H1 (cell line): ENCODE measurements at regions not wholly inside any gene's neighbourhood (a gene's known extent, or its start where the extent isn't known, plus 50 kb on each side); places are given as distances from the start of the nearest gene placed in this dataset.

ENCODE experiments used
- ASH2L ChIP-seq: fragments of 200-600, 300-600 bp; sonication (generic); IDR thresholded peaks from one replicate; pipeline ENCODE4 v1.7.1; 2017; ENCODE audit warnings: low read length
- BACH1 ChIP-seq: IDR thresholded peaks from 2 replicates; pipeline ENCODE4 v1.6.1; 2012; ENCODE audit warnings: low read length, improper control_type of control experiment
- BRCA1 ChIP-seq: IDR thresholded peaks from 2 replicates; pipeline ENCODE4 v1.6.1; 2012; ENCODE audit warnings: low read depth, low read length, improper control_type of control experiment
- CBX5 ChIP-seq: fragments of 300-800, 300-1000 bp; sonication (generic); IDR thresholded peaks from 2 replicates; pipeline ENCODE4 v1.7.1; 2016; ENCODE audit warnings: antibody characterized with exemption, low read length, low read depth
- EGR1 ChIP-seq: IDR thresholded peaks from 2 replicates; pipeline ENCODE4 v1.6.1; 2011; ENCODE audit warnings: low read depth, low read length, borderline replicate concordance
- KDM1A ChIP-seq: fragments of 200-600, 300-600 bp; sonication (generic); IDR thresholded peaks from 2 replicates; pipeline ENCODE4 v1.7.1; 2016; ENCODE audit warnings: mild to moderate bottlenecking, low read length, borderline replicate concordance
- SP1 ChIP-seq: IDR thresholded peaks from 2 replicates; pipeline ENCODE4 v1.6.1; 2011; ENCODE audit warnings: low read depth, low read length
- TF ChIP-seq, protein P1 (sequence below): IDR thresholded peaks from 2 replicates; pipeline ENCODE4 v1.6.1; 2012; ENCODE audit warnings: low read length, inconsistent platforms
- TF ChIP-seq, protein P2 (sequence below), 3 experiments: IDR thresholded peaks; 1 replicate in 2 of 3; 2 replicates in 1 of 3; pipeline versions ENCODE4 v1.5.1 to v1.6.1; 2011; ENCODE audit warnings: low read length in 3 of 3, mild to moderate bottlenecking in 3 of 3, inconsistent platforms in 2 of 3, low read depth in 1 of 3, moderate library complexity in 1 of 3; ENCODE audit not compliant: insufficient read depth in 1 of 3; ENCODE audit errors: control extremely low read depth in 1 of 3

DNA sequence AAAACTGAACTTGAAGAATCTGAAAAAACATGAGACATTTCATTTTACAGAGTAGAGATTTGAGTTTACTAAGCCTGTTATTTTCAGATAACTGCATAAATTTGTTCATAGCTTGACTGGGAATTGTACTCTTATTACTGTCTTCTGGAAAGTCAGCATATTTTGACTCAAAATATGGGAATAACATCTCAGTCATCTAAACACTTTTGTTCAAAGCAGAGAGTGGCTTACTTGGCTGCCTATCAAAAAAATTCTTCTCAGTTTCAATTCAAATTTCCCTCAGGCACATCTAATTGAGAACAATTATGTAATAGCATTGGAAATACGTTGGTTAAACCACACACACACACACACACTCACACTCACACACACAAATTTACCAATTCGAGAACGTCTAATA lies 384.6 kb downstream of the ARL4A start (continued):
- TF ChIP-seq, protein P1, sequence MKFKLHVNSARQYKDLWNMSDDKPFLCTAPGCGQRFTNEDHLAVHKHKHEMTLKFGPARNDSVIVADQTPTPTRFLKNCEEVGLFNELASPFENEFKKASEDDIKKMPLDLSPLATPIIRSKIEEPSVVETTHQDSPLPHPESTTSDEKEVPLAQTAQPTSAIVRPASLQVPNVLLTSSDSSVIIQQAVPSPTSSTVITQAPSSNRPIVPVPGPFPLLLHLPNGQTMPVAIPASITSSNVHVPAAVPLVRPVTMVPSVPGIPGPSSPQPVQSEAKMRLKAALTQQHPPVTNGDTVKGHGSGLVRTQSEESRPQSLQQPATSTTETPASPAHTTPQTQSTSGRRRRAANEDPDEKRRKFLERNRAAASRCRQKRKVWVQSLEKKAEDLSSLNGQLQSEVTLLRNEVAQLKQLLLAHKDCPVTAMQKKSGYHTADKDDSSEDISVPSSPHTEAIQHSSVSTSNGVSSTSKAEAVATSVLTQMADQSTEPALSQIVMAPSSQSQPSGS: no peak
- TF ChIP-seq SP1 (no peak), BRCA1 (no peak), KDM1A (no peak), CBX5 (no peak), EGR1 (no peak), ASH2L (no peak), BACH1 (no peak)
- TF ChIP-seq, protein P2, sequence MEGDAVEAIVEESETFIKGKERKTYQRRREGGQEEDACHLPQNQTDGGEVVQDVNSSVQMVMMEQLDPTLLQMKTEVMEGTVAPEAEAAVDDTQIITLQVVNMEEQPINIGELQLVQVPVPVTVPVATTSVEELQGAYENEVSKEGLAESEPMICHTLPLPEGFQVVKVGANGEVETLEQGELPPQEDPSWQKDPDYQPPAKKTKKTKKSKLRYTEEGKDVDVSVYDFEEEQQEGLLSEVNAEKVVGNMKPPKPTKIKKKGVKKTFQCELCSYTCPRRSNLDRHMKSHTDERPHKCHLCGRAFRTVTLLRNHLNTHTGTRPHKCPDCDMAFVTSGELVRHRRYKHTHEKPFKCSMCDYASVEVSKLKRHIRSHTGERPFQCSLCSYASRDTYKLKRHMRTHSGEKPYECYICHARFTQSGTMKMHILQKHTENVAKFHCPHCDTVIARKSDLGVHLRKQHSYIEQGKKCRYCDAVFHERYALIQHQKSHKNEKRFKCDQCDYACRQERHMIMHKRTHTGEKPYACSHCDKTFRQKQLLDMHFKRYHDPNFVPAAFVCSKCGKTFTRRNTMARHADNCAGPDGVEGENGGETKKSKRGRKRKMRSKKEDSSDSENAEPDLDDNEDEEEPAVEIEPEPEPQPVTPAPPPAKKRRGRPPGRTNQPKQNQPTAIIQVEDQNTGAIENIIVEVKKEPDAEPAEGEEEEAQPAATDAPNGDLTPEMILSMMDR (IDR thresholded peaks at IDR 0.05; ENCODE audit: control extremely low read depth in 1 of 3, insufficient read depth in 1 of 3, low read depth in 1 of 3, low read length in 3 of 3): no peak
- TF ChIP-seq, all 59 proteins: peak for 0
